ENCODE measurements at regions not wholly inside any gene's neighbourhood (a gene's known extent, or its start where the extent isn't known, plus 50 kb on each side); places are given as distances from the start of the nearest gene placed in this dataset.

GRCh38 chr2:59703796-59704195 is 849.7 kb downstream of the BCL11A start (continued):
- TF ChIP-seq CHD1 (IDR thresholded peaks at IDR 0.05; ENCODE audit: low read depth, low read length) (no peak), SUPT20H (IDR thresholded peaks at IDR 0.05; ENCODE audit: borderline replicate concordance, control insufficient read depth, low read depth, low read length) (no peak), GATAD2B (conservative IDR thresholded peaks at IDR 0.05; ENCODE audit: low read depth) (no peak), RELA (IDR thresholded peaks at IDR 0.05; ENCODE audit: borderline replicate concordance, partially characterized antibody) (no peak), CBFB (IDR thresholded peaks at IDR 0.05; ENCODE audit: low read depth) (no peak)

- no peaks in the 10 kb centered on the region for H3K4me1 ChIP-seq (ENCODE audit: control insufficient read depth, insufficient read depth, low read length)
- TF ChIP-seq RBBP5 (conservative IDR thresholded peaks at IDR 0.05) (no peak), ELK1 (IDR thresholded peaks at IDR 0.05; ENCODE audit: low read depth, low read length) (no peak)
- H3K27ac ChIP-seq (ENCODE audit: control insufficient read depth, insufficient read depth) = no peak overlapping the region
- POLR2A ChIA-PET = no interaction called here
- H3K27me3 ChIP-seq (replicated peaks in 1 of 2; ENCODE audit: control insufficient read depth in 2 of 2, insufficient read depth in 2 of 2, low read length in 1 of 2) = no peaks in the 10 kb centered on the region
- in situ Hi-C loops (cut with MboI) = no loop called here
- 0% methylated on average over 1 of the region's 1 CpG for WGBS (ENCODE audit: insufficient coverage, insufficient replicate concordance, low lambda C conversion rate, missing lambda C conversion rate)
- SMC1A ChIA-PET (ENCODE audit: uncharacterized antibody, unreplicated experiment) = no interaction called here
- intact Hi-C loops (cut with micrococcal nuclease; ENCODE audit: unreplicated experiment) = no loop called here
- BruUV-seq (replicated peaks) = no TSS peak
- no peak overlapping the region for H2AFZ ChIP-seq (ENCODE audit: control insufficient read depth, low read depth, low read length)
- FAIRE-seq = no peak
- no peaks in the 10 kb centered on the region for H3K36me3 ChIP-seq (ENCODE audit: control insufficient read depth in 2 of 2, insufficient read depth in 2 of 2, low read length in 1 of 2)
- no peaks in the 10 kb centered on the region for H3K9me3 ChIP-seq (replicated peaks; ENCODE audit: control insufficient read depth, insufficient read depth, low read length)
- no peak for ATAC-seq
- RAD21 ChIA-PET (ENCODE audit: unreplicated experiment) = no interaction called here
- CTCF ChIA-PET = no interaction called here
- DNase-seq (ENCODE audit: low read depth, low spot score) = no peak
- H3K4me2 ChIP-seq (ENCODE audit: control insufficient read depth, insufficient read depth) = no peak overlapping the region
- no peaks in the 10 kb centered on the region for H4K20me1 ChIP-seq (ENCODE audit: control insufficient read depth, insufficient read depth)
- H3K79me2 ChIP-seq (ENCODE audit: control insufficient read depth, insufficient read depth, low read length) = no peaks in the 10 kb centered on the region
- H3K4me3 ChIP-seq = no peak overlapping the region
- H3K9ac ChIP-seq (ENCODE audit: control insufficient read depth, insufficient read depth, low read length) = no peak overlapping the region
These were observed 851.4 kb downstream of the BCL11A start for GRCh38 chr2:59702026-59702425.

All from GM12878 (cell line).